ENCODE measurements at regions not wholly inside any gene's neighbourhood (a gene's known extent, or its start where the extent isn't known, plus 50 kb on each side); places are given as distances from the start of the nearest gene placed in this dataset.
"Not testable (repeated sequence)": the region's sequence is repeated elsewhere in the genome, so short reads cannot be mapped to it uniquely, and the experiment has no call there.

GRCh38 chr6:166788846-166789529 is 161.9 kb upstream of the RPS6KA2 start:
- not testable (repeated sequence) for H3K36me3 Mint-ChIP-seq (ENCODE audit: low read depth); H3K27me3 Mint-ChIP-seq (ENCODE audit: insufficient read depth); H3K9me3 Mint-ChIP-seq; DNase-seq (ENCODE audit: low spot score); H3K27ac Mint-ChIP-seq; H3K4me1 Mint-ChIP-seq (ENCODE audit: low read depth); H3K4me3 Mint-ChIP-seq
- intact Hi-C loops (cut with micrococcal nuclease), result loop anchor here (10.0 kb wide), 1 partner anchor 566 kb away; no protein-coding TSS in a partner anchor

- DNase-seq (ENCODE audit: low spot score), result no peak
- no peak overlapping the region for H3K27ac Mint-ChIP-seq
- H3K4me1 Mint-ChIP-seq (ENCODE audit: low read depth), result no peaks in the 10 kb centered on the region
- H3K36me3 Mint-ChIP-seq (ENCODE audit: low read depth), result no peaks in the 10 kb centered on the region
- H3K9me3 Mint-ChIP-seq, result no peaks in the 10 kb centered on the region
- H3K4me3 Mint-ChIP-seq, result no peak overlapping the region
- H3K27me3 Mint-ChIP-seq (ENCODE audit: insufficient read depth), result peaks cover 4% of the 10 kb centered on the region
- intact Hi-C loops (cut with micrococcal nuclease), result loop anchor here (1.0 to 10.0 kb wide), 6 partner anchors 76 to 568 kb away; no protein-coding TSS in a partner anchor
Observed at GRCh38 chr6:166786704-166787293, 159.7 kb upstream of the RPS6KA2 start.

- intact Hi-C loops (cut with micrococcal nuclease), result loop anchor here (10.0 kb wide), 1 partner anchor 570 kb away; no protein-coding TSS in a partner anchor
- no peak for DNase-seq (ENCODE audit: low spot score)
- Mint-ChIP-seq H3K27ac (no peak overlapping the region), H3K4me3 (no peak overlapping the region), H3K4me1 (ENCODE audit: low read depth) (no peaks in the 10 kb centered on the region), H3K36me3 (ENCODE audit: low read depth) (no peaks in the 10 kb centered on the region), H3K27me3 (ENCODE audit: insufficient read depth) (peaks cover 4% of the 10 kb centered on the region), H3K9me3 (no peaks in the 10 kb centered on the region)
Observed at GRCh38 chr6:166785131-166785530, 158.1 kb upstream of the RPS6KA2 start.

DNA sequence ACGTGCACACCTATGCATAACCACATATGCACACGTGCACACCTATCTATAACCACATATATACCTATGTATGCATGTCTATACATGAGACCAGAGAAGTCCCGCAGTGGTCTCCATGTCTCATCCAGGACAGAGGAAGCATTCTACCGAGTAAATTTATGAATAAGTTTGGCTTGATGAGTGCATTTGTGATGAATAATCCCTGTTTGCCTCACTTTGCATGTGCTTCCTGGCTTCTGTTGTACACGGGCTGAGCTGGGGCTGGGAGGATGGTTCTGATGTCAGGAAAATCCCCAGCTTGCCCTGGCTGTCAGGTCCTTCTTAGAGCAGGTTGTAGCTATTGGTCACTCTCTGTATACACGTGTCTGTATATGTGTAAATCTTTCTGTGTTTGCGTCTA is 157.6 kb upstream of the RPS6KA2 start:
- no peak for DNase-seq (ENCODE audit: low spot score)
- no peak overlapping the region for H3K4me3 Mint-ChIP-seq
- H3K36me3 Mint-ChIP-seq (ENCODE audit: low read depth), result no peaks in the 10 kb centered on the region
- peaks cover 2% of the 10 kb centered on the region for H3K27me3 Mint-ChIP-seq (ENCODE audit: insufficient read depth)
- intact Hi-C loops (cut with micrococcal nuclease), result loop anchor here (10.0 kb wide), 1 partner anchor 570 kb away; no protein-coding TSS in a partner anchor
- H3K4me1 Mint-ChIP-seq (ENCODE audit: low read depth), result no peaks in the 10 kb centered on the region
- no peaks in the 10 kb centered on the region for H3K9me3 Mint-ChIP-seq
- no peak overlapping the region for H3K27ac Mint-ChIP-seq

DNA sequence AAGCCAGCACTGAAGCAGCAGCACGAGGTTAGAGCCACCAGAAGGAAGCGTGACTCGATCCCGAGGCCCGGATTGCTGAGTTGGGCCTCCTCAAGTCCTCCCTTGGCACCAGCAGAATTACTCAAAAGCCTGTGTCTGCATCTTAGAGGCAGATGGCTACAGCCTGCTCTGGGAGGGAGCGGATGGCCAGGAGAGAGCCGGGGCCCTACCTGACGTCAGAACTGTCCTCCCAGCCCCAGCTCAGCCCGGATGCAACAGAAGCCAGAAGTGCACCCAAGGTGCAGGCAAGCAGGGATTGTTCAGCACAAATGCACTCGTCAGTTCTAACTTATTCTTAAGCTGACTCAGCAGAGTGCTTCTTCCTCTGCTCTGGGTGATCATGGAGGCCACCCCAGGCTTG is 155.5 kb upstream of the RPS6KA2 start:
- Mint-ChIP-seq H3K4me1 (ENCODE audit: low read depth) (no peaks in the 10 kb centered on the region), H3K36me3 (ENCODE audit: low read depth) (no peaks in the 10 kb centered on the region), H3K27me3 (ENCODE audit: insufficient read depth) (no peaks in the 10 kb centered on the region), H3K9me3 (no peaks in the 10 kb centered on the region), H3K27ac (no peak overlapping the region), H3K4me3 (no peak overlapping the region)
- intact Hi-C loops (cut with micrococcal nuclease), result loop anchor here (10.0 kb wide), 1 partner anchor 572 kb away; no protein-coding TSS in a partner anchor
- DNase-seq (ENCODE audit: low spot score), result no peak

DNA sequence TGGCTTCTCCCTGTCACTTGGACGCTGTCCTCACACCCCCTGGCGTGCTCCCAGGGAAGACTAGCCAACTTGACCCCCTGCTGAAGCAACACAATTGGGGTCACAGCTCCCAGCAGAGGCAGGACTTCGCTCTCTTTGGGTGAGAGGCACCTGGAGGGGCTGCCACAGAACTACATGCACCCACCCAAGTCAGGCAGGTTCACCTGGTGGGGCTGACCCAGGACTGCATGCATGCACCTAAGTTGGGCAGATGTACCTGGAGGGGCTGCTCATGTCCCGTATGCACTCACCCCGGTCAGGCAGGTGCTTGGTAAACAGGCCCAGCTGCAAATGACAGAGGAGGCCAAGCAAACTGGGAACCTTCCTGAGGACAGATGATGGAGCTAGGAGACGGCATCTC is 154.3 kb upstream of the RPS6KA2 start:
- Mint-ChIP-seq H3K4me1 (ENCODE audit: low read depth) (no peaks in the 10 kb centered on the region), H3K27me3 (ENCODE audit: insufficient read depth) (no peaks in the 10 kb centered on the region), H3K4me3 (no peak overlapping the region), H3K36me3 (ENCODE audit: low read depth) (no peaks in the 10 kb centered on the region), H3K27ac (no peak overlapping the region), H3K9me3 (no peaks in the 10 kb centered on the region)
- intact Hi-C loops (cut with micrococcal nuclease), result loop anchor here (10.0 kb wide), 1 partner anchor 573 kb away; no protein-coding TSS in a partner anchor
- DNase-seq (ENCODE audit: low spot score), result no peak

GRCh38 chr6:166779963-166780683 is 153.1 kb upstream of the RPS6KA2 start:
- Mint-ChIP-seq H3K27me3 (ENCODE audit: insufficient read depth) (no peaks in the 10 kb centered on the region), H3K27ac (no peak overlapping the region), H3K36me3 (ENCODE audit: low read depth) (no peaks in the 10 kb centered on the region), H3K4me1 (ENCODE audit: low read depth) (no peaks in the 10 kb centered on the region), H3K4me3 (no peak overlapping the region), H3K9me3 (no peaks in the 10 kb centered on the region)
- DNase-seq (ENCODE audit: low spot score), result no peak
- intact Hi-C loops (cut with micrococcal nuclease), result loop anchor here (10.0 kb wide), 1 partner anchor 575 kb away; no protein-coding TSS in a partner anchor

DNA sequence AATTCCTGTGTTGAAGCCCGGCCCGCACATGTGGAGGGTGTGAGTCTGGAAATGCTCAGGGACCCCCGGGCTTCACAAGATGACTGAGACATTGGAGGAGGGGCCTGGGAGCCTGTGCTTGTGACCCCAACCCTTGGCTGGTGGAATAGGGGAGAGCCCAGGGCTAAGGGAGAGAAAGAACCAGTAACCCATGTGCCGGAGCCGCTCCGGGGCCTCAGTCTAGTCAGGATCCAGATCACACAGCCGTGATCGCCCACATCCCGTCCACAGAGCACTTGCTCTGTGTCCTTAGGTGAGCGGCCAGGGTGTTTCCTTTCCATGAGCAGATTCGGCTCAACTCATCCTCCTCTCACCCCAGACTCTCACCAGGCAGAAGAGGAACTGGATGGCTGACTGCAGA is 152.3 kb upstream of the RPS6KA2 start:
- Mint-ChIP-seq H3K9me3 (no peaks in the 10 kb centered on the region), H3K27me3 (ENCODE audit: insufficient read depth) (no peaks in the 10 kb centered on the region), H3K36me3 (ENCODE audit: low read depth) (no peaks in the 10 kb centered on the region), H3K4me1 (ENCODE audit: low read depth) (no peaks in the 10 kb centered on the region), H3K27ac (no peak overlapping the region), H3K4me3 (no peak overlapping the region)
- intact Hi-C loops (cut with micrococcal nuclease), result no loop called here
- DNase-seq (ENCODE audit: low spot score), result no peak

DNA sequence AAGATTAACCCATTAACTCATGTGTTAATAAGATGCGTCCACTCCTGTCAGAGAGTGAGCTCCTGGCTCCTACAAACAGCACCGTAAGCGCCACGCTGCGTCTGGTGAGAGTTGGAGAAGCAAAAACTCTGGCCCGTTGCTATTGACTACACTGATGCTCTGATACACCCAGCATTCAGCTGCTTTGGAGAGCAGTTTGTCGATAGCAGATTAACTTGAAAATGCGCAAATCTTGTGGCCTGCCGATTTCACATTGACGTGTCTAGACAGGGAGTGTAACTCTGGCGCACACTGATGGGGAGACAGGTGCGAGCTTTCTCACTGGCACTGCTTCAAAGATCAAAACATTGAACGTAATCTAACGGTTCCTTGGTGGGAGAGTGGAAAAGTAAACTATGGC is 151.7 kb upstream of the RPS6KA2 start:
- intact Hi-C loops (cut with micrococcal nuclease), result no loop called here
- no peaks in the 10 kb centered on the region for H3K4me1 Mint-ChIP-seq (ENCODE audit: low read depth)

GRCh38 chr6:166778046-166778445 is 151.0 kb upstream of the RPS6KA2 start:
- Mint-ChIP-seq H3K27ac (no peak overlapping the region), H3K27me3 (ENCODE audit: insufficient read depth) (no peaks in the 10 kb centered on the region), H3K4me1 (ENCODE audit: low read depth) (no peaks in the 10 kb centered on the region), H3K36me3 (ENCODE audit: low read depth) (no peaks in the 10 kb centered on the region), H3K9me3 (no peaks in the 10 kb centered on the region), H3K4me3 (no peak overlapping the region)
- intact Hi-C loops (cut with micrococcal nuclease), result no loop called here
- DNase-seq (ENCODE audit: low spot score), result no peak

More for the DNA sequence above, 151.7 kb upstream of the RPS6KA2 start:
- Mint-ChIP-seq H3K9me3 (no peaks in the 10 kb centered on the region), H3K36me3 (ENCODE audit: low read depth) (no peaks in the 10 kb centered on the region), H3K4me3 (no peak overlapping the region), H3K27ac (no peak overlapping the region), H3K27me3 (ENCODE audit: insufficient read depth) (no peaks in the 10 kb centered on the region)
- no peak for DNase-seq (ENCODE audit: low spot score)

- H3K4me3 Mint-ChIP-seq, result no peak overlapping the region
- no peaks in the 10 kb centered on the region for H3K36me3 Mint-ChIP-seq (ENCODE audit: low read depth)
- no peaks in the 10 kb centered on the region for H3K27me3 Mint-ChIP-seq (ENCODE audit: insufficient read depth)
- H3K9me3 Mint-ChIP-seq, result no peaks in the 10 kb centered on the region
- no peaks in the 10 kb centered on the region for H3K4me1 Mint-ChIP-seq (ENCODE audit: low read depth)
- intact Hi-C loops (cut with micrococcal nuclease), result no loop called here
- H3K27ac Mint-ChIP-seq, result no peak overlapping the region
- DNase-seq (ENCODE audit: low spot score), result no peak
Observed at GRCh38 chr6:166777096-166777630, 150.1 kb upstream of the RPS6KA2 start.

DNA sequence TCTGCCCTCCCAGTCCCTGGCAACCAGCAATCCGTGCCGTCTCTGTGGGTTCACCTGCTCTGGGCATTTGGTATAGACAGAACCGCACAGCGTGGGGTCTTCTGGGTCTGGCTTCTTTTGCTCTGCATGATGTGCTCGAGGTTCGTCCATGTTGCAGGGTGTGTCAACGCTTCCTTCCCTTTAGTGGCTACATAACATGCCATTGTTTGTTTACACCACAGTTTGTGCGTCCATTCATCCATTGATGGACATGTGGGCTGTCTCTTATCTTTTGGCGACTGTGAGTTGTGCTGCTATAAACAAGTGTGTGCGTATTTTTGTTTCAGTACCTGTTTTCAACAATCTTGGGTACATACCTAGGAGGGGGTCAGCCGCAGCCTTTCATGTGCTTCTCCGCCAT is 149.5 kb upstream of the RPS6KA2 start:
- Mint-ChIP-seq H3K4me1 (ENCODE audit: low read depth) (no peaks in the 10 kb centered on the region), H3K27ac (no peak overlapping the region), H3K4me3 (no peak overlapping the region), H3K9me3 (no peaks in the 10 kb centered on the region), H3K36me3 (ENCODE audit: low read depth) (no peaks in the 10 kb centered on the region), H3K27me3 (ENCODE audit: insufficient read depth) (no peaks in the 10 kb centered on the region)
- no peak for DNase-seq (ENCODE audit: low spot score)
- intact Hi-C loops (cut with micrococcal nuclease), result no loop called here

DNA sequence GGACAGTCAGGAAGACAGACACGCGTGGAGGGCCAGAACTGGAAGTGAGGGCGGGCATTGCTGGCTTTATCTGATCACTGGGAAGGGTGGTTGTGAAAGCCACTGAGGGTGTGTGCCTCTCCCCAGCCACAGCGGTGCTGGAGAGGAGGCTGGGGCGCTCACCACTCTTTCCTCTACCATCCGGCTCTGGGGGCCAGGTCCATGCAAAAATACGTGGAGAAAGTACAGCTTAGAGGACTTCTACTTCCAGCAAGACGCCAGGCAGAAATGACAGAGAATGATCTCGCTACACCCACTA is 148.8 kb upstream of the RPS6KA2 start:
- Mint-ChIP-seq H3K27ac (no peak overlapping the region), H3K4me3 (no peak overlapping the region), H3K9me3 (no peaks in the 10 kb centered on the region), H3K27me3 (ENCODE audit: insufficient read depth) (no peaks in the 10 kb centered on the region), H3K36me3 (ENCODE audit: low read depth) (no peaks in the 10 kb centered on the region), H3K4me1 (ENCODE audit: low read depth) (peaks cover 3% of the 10 kb centered on the region)
- intact Hi-C loops (cut with micrococcal nuclease), result loop anchor here (1.0 kb wide), 3 partner anchors 213 to 512 kb away; no protein-coding TSS in a partner anchor
- no peak for DNase-seq (ENCODE audit: low spot score)

All from activated T-helper 1 cell treated with anti-CD3 and anti-CD28 coated beads, Interleukin-12 subunit alpha, Interleukin-12 subunit beta, Interleukin-2, Interleukin-4 antibody, amounts not matched to agents 30 ng/mL and 10 ng/mL and 1 ng/mL, durations not matched to agents 14 hours and 24 hours and 36 hours (primary cell).